T-helper 1 cell (primary cell): ENCODE measurements at regions not wholly inside any gene's neighbourhood (a gene's known extent, or its start where the extent isn't known, plus 50 kb on each side); places are given as distances from the start of the nearest gene placed in this dataset.
"Not testable (repeated sequence)": the region's sequence is repeated elsewhere in the genome, so short reads cannot be mapped to it uniquely, and the experiment has no call there.

ENCODE experiments used
- DNase-seq, 5 donors: peaks; one replicate each; pipeline ENCODE4 v3.0.0-alpha.2; 2012 to 2020

DNA sequence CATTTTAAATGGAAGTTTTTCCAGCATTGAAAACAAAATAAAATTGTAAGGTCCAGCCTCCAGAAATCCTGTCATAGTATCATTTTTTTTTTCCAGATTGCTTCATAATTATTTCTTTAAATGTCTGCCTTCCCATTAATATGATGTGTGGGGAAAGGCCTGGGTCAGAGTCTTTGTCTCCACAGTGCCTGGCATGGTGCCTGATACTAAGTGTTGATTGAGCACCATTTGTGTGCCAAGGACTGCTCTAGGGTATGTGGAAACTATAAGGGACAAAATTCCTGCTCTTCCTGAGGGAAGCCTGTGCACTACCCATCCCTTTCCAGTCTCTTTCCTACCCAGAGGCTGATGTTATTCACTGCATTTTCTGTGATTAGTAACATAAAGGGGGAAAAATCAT, 53.1 kb upstream of the BEND4 start:
- no peak for DNase-seq

DNA sequence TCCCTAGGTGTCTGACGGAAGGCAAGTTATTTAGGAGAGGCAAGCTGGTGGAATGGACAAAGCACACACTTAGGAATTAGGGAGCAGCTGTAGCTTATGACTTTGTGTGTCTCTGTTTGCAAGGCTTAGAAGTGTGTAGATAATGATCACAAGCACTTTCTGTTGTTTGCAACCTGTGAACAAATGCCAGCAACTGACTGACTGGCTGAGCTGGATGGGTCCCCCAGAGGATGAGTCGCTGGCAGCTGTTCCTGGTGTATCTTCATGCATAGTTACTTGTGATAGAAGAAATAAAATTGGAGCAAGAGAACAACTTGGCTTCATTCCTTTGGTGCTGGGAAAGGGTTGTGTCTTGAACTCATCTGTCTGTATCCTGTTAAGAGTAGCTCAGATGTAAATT, 64.2 kb upstream of the BEND4 start:
- no peak for DNase-seq

DNA sequence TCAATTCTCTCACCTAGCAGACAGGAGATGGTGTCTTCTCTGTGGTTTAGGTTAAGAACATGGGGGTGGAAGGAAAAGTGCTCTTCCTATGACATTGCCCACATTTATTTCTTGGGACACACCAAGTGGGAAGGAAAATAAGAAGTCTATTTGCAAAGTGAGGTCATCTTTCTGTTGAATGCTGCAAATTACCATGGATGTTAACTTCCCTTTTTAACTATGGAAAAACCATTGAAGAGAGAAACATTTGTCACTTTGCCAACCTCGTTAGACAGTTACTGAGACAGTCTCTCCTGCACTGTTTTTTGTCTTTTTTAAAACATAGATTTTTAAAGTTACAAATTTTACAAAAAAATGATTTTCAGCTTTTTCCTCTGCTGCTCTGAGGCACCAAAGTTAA, 72.8 kb upstream of the BEND4 start:
- DNase-seq = no peak

DNA sequence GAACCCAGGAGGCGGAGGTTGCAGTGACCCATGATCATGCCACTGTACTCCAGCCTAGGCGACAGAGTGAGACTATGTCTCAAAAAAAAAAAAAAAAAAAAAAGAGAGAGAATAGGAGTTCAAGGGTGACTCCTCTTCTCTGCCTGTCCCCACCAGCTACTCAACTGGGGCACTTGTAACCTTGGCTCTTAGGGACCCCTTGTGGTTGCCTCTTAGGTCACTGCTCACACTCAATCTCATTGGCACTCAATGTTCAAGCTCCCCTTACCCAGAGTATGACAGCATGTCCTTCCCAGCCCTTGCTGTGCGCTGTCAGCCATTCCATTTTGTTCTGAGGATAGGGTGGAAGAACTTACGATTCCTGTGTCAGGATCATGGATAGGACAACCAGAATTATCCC, 82.4 kb upstream of the BEND4 start:
- DNase-seq = no peak

DNA sequence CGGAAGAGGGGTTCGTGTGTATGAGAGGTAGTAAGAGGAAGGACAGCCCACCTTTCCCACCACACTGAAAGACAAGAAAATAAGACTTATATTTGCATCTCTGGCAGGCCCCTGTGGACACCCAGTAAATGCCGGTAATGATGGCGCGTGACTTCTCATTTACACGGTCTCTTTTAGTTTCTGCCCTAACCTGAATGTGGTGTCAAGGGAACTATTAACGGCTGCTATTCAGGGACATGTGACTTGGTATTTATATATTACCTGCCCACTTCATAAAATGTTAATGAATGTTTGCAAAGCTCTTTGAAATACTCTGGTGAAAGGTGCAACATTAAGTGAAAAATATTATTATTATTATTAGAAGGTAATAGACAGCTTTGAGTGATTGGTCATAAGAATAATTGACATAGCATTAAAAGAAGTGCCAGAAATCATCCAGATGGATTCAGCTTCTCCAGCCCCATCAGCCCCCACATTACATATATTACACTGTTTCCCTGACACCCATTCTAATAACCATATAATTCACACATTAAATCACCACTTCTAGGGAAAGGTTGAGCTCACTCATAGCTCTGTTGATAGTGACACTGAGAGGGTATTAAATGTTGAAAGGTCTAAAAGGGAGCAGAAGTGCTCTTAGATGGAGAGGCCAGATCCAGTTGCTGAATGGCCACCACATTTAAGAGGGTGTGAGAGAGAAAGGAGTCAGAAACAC, 83.0 kb upstream of the BEND4 start:
- DNase-seq = no peak

DNA sequence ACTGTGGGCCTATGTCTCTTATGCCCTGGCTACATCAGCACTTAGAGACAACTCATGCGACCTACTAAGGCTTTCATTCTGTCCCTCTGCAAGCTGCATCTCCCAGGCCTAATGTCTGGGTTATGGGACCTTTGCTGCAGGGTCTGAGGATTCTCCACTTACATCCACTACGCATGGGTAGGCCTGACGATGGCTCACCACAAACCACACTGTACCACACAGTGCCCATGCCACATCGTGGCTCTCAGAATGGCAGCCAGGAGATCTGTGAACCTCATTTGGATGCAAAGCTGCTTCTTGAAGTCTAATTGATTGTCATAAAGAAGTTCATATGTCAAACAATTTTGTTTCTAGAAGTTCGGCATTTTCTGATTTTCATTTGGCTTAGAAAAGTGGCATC, 84.6 kb upstream of the BEND4 start:
- no peak for DNase-seq

DNA sequence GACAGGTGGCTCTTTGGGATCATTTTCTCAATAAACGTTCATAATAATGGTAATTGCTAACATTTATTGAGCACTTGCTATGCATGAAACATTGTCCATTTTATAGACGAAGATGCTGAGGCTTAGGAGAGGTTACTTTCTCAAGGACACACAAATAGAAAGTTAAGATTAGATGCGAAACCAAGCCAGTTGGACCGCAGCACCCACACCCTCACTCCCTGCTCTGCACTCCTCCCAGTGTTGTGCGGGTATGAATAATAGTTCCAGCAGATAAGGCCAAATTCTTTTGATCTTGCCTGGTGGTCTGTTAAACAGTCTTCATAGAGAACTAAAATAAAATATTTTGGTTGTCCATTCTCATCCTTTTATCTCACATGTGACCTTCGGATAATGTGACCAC, 85.0 kb upstream of the BEND4 start:
- no peak for DNase-seq

DNA sequence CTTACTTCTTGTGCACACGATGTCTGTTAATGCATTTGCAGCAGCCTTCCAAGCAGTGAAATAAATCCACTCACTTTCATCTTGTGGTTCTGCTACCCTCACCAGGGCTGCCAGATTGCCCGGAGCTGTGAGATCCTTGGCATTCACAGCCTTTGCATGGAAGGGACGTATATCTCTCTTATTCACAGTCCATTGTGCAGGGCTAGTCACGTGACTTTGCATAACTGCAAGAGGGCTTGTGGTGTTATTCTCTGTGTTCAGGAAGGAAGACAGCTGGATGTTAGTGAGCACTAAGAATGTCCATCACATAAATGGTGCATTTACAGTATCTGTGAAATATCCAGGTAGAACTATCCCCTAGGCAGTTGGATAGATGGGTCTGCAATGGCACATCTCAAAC, 96.5 kb upstream of the BEND4 start:
- no peak for DNase-seq

DNA sequence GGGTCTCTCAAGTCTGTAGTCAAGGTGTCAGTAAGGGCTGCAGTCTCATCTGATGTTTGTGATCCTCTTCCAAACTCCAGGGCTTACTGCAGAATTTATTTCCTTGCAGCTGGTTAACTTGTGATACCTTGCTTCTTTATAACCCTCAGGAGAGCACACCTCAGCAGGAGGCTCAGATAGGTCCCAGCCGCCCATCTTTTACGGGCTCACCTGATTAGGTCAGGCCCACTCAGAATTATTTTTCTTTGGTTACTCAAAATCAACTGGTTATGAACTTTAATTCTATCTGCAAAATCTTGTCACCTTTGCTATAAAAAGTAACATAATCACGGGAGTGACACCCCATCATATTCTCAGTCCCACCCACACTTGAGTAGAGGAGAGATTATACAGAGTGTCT, 99.9 kb upstream of the BEND4 start:
- no peak for DNase-seq

DNA sequence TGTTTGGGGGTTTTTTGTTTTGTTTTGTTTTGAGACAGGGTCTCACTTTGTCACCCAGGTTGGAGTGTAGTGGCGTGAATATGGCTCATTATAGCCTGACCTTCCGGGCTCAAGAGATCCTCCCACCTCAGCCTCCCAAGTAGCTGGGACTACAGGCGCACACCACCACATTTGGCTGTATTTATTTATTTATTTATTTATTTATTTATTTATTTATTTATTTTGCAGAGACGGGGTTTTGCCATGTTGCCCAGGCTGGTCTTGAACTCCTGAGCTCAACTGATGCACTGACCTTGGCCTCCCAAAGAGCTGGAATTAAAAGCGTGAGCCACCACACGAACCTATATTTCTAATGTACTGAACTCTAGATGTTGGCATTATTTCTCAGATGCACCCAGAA, 105.2 kb upstream of the BEND4 start:
- DNase-seq = not testable (repeated sequence)

DNA sequence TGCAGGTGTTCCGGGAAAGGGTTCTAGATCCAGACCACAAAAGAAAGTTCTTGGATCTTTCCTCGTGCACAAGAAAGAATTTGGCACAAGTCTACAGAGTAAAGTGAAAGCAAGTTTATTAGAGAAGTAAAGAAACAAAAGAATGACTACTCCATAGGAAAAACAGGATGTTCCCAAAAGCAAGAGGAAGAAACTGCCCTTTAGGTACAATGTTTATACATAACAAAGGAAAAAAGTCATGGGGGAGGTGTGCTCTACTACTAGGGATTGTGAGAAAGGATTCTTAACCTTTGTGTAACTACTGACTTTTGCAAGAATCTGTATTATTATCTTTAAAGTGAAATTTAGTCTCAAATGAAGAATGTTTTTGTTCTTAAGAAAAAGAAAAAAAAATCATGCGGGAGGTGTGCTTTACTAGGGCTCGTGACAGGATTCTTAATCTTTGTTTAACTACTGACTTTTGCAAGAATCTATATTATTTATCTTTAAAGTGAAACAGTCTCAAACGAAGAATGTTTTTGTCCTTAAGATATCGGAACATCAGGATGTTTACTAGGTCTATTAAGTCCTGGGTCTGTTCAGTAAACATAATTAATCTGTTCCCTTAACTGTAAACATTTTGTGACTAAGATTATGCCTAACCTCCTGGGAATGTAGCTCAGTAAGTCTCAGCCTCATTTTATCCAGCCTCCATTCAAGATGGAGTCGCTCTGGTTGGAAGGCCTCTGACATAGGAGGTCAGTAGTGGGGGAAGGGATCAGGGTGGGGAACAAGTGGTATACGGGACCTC, 110.4 kb upstream of the BEND4 start:
- DNase-seq = no peak

DNA sequence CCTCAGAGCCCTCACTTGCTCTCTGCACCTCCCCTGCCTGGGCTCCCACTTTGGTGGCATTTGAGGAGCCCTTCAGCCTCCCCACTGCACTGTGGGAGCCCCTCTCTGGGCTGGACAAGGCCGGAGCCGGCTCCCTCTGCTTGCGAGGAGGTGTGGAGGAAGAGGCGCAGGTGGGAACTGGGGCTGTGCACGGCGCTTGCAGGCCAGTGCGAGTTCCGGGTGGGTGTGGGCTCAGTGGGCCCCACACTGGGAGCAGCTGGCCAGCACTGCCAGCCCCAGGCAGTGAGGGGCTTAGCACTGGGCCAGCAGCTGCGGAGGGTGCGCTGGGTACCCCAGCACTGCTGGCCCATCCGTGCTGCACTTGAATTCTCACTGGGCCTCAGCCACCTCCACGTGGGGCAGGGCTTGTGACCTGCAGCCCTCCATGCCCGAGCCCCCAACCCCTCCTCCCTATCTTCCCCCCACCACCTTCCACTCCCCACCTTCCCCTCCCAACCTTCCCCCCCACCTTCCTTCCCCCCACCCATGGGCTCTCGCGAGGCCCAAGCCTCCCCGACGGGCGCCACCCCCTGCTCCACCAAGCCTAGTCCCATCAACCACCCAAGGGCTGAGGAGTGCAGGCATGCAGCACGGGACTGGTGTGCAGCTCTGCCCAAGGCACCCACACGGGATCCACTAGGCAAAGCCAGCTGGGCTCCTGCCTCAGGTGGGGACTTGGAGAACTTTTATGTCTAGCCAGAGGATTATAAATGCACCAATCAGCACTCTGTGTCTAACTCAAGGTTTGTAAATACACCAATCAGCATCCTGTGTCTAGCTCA, 113.5 kb upstream of the BEND4 start:
- no peak for DNase-seq

DNA sequence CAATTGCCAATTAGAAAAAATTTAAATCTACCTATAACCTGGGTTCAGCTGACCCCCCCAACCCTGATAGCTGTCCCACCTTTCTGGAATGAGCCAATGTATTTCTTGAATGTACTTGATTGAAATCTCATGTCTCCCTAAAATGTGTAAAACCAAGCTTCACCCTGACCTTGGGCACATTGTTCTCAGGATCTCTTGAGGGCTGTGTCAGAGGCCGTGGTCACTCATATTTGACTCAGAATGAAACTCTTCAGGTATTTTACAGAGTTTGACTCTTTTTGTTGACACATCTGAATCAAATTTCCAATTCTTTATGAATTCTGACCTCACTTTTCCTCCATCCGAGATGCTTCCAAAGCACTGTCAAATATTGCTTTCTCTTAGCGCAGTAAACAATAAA, 115.3 kb upstream of the BEND4 start:
- no peak for DNase-seq

DNA sequence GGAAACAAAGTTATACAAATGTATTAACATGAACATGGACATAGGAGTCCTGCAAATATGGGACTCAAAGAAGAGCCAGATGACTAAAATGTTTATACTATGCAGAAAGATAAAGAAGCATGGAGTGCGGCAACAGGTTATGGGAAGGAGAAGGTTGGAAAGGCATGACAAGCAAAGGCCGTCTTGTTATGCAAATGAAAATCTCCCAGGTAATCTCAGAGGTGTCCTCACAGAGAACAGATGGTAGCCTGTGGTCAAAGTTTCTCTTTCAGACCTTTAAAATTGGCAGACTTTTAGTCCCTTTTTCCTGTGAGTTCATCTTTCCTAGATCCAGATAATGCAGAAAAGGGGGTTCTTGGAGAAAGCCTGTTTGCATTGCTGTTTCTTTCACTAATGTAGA, 116.4 kb upstream of the BEND4 start:
- DNase-seq = no peak

DNA sequence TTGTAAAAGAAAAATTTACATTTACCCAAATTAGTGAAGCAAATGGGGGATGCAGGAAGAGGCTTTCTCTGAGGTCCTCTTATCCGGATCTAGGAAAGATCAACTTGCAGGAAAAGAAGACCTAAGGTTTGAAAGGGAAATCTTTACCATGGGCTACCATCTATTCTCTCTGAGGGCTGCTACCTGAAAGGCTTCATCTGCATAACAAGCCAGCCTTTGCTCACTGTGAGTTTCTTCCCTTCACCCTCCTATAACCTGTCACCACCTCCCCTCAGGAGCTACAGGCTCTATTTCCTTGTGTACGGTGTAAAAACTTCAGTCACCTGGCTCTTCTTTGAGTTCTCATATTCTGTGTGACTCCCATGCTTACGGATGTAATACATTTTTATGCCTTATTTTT, 118.6 kb upstream of the BEND4 start:
- no peak for DNase-seq

DNA sequence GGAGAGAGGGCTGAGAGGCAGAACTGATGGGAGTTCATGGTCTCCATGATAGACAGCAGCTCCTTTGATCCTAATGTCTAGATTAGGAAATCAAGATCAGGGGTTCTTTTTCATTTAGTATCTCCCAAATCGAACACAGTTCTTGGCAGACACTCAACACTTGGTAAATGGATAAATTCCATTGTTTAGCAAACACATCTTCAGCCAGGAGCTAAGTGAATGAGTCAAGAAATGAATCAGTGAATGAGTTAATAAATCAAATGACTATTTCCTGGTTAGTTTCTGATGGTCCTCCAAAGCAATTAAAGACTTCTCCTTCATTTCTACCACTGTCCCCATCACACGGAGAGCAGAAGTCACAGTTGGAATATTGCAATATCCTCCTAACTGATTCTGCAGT, 120.0 kb upstream of the SHISA3 start:
- DNase-seq = no peak

DNA sequence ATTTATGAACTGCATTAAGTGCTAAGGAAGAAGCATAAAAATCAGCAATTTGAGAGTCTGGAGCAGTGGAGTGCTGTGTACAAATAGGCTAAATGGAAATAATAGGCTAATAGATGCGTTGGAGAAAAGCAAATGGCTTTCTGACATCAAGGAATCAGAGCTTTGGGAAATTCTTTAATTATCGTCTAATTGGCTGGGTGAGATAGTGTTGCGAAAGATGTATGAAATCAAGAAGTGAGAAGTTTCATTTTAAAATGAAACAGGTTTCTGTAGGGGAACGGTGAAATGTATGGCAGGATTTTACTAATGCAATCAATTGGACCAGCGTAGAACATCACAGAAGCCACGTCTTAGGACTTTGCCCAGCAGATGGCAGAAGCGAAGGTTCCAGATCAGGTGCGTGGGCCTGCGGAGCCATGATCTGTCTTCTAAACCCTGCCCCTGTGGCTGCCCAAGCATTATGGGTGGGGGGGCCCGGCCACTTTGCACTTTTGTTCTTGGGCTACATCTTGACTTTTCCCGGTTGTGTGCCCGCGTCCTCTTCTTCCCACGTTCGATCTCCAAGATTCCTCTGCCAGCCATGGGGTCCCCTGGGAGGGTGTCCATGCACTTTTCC, 118.5 kb upstream of the SHISA3 start:
- no peak for DNase-seq

DNA sequence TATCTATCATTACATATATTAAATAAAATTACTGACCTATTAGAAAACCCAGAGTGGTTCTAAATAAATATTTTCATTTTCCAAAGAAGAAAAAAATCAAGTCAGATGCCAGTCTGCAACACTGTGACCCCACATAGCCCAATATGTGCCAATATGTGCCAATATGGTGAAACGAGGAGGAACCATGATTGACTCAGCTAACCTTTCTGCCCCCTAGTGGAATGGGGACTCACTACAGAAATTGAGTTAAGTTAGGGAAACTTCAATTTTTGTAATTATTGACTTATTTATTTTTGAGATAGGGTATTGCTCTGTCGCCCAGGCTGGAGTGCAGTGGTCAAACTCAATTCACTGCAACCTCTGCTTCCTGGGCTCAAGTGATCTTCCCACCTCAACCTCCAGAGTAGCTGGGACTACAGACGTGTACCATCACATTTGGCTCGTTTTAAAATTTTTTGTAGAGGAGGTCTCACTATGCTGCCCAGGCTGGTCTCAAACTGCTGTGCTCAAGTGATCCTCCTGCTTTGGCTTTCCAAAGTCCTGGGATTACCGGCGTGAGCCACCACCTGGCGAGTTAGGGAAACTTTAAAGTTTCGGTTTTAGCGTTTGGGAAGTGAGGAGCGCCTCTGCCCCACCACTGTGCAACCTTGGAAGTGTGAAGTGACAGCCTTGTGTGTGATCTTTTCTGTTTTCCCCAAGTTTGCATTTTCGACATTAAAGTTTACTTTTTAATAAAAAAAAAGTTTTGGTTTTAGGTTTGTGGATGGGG, 116.8 kb upstream of the SHISA3 start:
- no peak for DNase-seq

DNA sequence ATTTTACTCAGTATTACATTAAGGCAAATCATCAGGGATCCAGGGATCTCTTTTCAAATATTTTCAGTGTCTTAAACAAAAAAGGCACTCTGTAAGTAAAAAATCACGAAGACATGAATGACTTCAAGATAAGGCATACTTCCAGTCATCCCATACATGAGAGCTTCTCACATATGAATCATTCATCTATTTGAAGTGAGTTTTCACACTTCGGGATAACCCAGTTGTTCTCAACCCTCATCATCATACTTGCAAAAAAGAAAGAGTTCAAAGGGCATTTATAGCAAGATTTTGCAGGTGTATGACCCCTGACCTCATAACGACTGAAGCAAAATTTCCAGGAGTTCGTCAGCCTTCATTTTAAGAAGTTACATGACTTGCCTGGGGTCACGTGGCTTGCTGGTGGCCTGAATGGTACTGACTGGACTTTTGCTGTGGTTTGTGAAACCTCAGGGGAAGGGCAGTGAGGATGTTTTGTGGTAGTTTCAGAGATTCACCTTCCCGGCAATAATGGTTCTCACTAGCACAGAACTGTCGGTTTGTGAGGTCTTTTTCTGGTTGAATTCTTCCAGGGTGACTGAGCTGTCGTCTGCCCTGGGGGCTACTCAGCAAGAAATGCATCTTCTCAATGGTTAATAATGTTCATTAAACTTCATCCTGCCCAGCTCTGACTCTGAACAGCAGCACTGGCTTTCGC, 115.8 kb upstream of the SHISA3 start:
- DNase-seq = no peak

DNA sequence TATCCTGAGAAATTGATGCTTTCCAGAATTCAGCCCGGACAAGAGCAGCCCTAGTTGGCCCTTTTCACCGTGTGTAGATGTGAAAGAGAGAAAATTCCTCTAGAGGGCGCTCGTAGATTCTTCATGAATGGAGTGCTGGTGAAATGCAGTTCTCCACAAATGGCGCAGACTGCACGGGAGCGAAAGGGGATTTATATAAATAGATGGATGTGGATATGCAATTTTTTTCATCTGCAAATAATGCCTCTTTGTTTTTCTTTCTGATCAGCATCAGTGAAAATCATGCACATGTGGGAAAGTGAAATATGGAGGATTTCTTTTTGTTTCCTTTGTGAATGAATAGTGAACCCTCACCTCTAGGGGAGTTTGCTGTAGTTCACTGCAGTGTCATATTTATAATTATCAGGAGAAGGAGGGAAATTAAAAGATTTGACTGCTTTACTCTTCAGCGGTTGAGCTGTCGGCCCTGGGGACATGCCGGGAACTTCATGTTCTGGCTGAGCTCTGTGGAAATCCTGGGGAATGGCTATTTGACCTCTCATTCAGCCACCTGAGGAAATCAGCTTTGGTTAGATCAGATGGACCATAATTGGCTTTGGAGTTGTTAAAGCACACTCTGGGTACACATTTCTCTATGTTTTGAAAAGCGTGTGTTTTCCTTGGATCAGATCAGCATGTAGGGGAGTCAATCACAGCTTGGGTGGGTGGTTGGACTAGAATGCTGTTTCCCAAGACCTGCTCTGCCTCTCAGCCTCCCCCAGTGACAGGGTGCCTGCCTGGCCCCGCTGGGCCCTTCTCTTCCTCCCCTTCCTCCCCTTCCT, 115.0 kb upstream of the SHISA3 start:
- peak in 1 of 5 donors; percentile 35 for DNase-seq

DNA sequence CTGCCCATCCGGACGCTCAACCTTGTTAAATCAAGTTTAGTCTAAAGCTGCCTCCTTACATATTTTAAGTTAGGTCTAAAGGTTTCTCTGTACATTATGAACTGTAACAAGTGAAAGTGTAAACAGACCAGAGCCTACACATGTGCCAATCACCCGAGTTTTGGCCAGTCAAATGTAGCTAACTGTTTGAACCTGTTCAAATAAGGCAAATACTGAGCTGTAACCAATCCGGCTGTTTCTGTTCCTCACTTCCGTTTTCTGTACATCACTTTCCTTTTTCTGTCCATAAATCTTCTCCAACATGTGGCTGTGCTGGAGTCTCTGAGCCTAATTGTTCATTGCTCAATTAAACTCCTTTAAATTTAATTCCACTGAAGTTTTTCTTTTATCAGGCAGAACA, 113.3 kb upstream of the SHISA3 start:
- DNase-seq = no peak
